K562 (cell line): ENCODE measurements at regions not wholly inside any gene's neighbourhood (a gene's known extent, or its start where the extent isn't known, plus 50 kb on each side); places are given as distances from the start of the nearest gene placed in this dataset.

Experiments used
- CBFB ChIP-seq: sonication (generic); formaldehyde crosslinking; IDR thresholded peaks from 2 replicates; pipeline ENCODE4 v1.4.0; 2020; ENCODE audit warnings: mild to moderate bottlenecking, missing genetic modification reagents
- EP300 ChIP-seq: IDR thresholded peaks from 2 replicates; pipeline ENCODE4 v1.6.1; 2012; ENCODE audit warnings: low read length, improper control_type of control experiment
- FOSL1 ChIP-seq: fragments of 200-800 bp; sonication (Bioruptor generic); conservative IDR thresholded peaks from 2 replicates; pipeline ENCODE4 v1.6.1; 2016; ENCODE audit warnings: missing genetic modification characterization, missing compliant biosample characterization
- HNRNPL ChIP-seq: fragments of 200-400 bp; formaldehyde crosslinking; IDR thresholded peaks from 2 replicates; pipeline ENCODE4 v1.6.1; 2017; ENCODE audit warnings: low read depth, mild to moderate bottlenecking, low read length
- JUNB ChIP-seq: fragments of 450-650 bp; formaldehyde crosslinking; conservative IDR thresholded peaks from 2 replicates; pipeline ENCODE4 v1.4.0; 2020; ENCODE audit warnings: mild to moderate bottlenecking
- NR1H2 ChIP-seq: sonication (generic); formaldehyde crosslinking; IDR thresholded peaks from 2 replicates; pipeline ENCODE4 v1.4.0; 2020; ENCODE audit warnings: mild to moderate bottlenecking, missing genetic modification reagents
- POLR2A ChIP-seq: fragments of 450-650 bp; conservative IDR thresholded peaks from 2 replicates; pipeline ENCODE4 v1.6.1; 2016
- SPI1 ChIP-seq: IDR thresholded peaks from 2 replicates; pipeline ENCODE4 v1.6.1; 2011; ENCODE audit warnings: low read depth, low read length, control low read depth, borderline replicate concordance
- TAF1 ChIP-seq: IDR thresholded peaks from 2 replicates; pipeline ENCODE4 v1.6.1; 2011; ENCODE audit warnings: mild to moderate bottlenecking, low read length, moderate library complexity; ENCODE audit not compliant: insufficient read depth, control insufficient read depth, severe bottlenecking; ENCODE audit errors: extremely low read depth
- U2AF1 ChIP-seq: fragments of 200-400 bp; formaldehyde crosslinking; optimal IDR thresholded peaks from 2 replicates; pipeline ENCODE3; 2017; ENCODE audit warnings: mild to moderate bottlenecking, low read depth, low read length, moderate library complexity
- ZNF23 ChIP-seq: fragments of 250-450 bp; sonication (Bioruptor Pico); IDR thresholded peaks from 2 replicates; pipeline ENCODE4 v1.4.0; 2020; ENCODE audit warnings: mild to moderate bottlenecking
- TF ChIP-seq, protein P1 (sequence below), 3 experiments: IDR thresholded peaks in 2 of 3; conservative IDR thresholded peaks in 1 of 3; 2 replicates each; pipeline ENCODE4 v1.5.1; 2011 to 2012; ENCODE audit warnings: low read length in 3 of 3, mild to moderate bottlenecking in 3 of 3, control low read depth in 2 of 3, improper control_type of control experiment in 1 of 3, inconsistent platforms in 1 of 3, low read depth in 1 of 3, mixed read lengths in 1 of 3, moderate library complexity in 1 of 3; ENCODE audit not compliant: insufficient read depth in 2 of 3

DNA sequence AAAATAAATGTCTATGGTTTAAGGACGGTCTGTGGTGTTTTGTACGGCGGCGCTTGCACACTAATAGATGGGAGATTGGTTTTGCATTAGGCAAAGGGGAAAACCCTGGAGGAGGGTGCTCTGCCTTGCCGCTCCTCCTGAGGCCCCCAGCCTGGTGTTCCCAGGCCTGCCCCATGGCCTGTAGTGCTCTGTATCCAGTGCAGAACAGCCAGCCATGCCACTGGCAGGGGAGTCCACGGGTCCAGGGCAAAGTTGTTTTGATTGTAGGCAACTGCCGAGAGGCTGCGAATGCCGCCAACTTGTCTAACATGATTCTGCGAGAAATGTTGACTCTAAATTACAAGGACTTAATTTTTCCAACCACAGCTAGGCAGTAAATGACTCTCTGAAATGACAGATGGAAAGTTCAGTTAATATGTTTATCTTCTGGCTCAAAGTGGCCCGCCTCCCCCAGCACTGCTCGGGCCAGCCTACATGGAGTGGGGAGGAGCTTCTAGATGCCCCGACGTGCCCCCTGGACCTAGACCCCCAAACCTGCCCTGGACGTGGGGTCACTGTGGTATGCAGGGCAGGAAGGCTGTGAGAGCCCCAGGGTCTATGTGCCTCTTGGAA is 104.6 kb upstream of the GDF10 start:
- TF ChIP-seq TAF1: no peak
- TF ChIP-seq POLR2A: no peak
- no peak for TF ChIP-seq EP300
- TF ChIP-seq SPI1: no peak
- TF ChIP-seq HNRNPL: no peak
- TF ChIP-seq CBFB (CRISPR knock-in tag): no peak
- no peak for TF ChIP-seq FOSL1
- no peak for TF ChIP-seq JUNB (CRISPR knock-in tag)
- TF ChIP-seq, protein P1, sequence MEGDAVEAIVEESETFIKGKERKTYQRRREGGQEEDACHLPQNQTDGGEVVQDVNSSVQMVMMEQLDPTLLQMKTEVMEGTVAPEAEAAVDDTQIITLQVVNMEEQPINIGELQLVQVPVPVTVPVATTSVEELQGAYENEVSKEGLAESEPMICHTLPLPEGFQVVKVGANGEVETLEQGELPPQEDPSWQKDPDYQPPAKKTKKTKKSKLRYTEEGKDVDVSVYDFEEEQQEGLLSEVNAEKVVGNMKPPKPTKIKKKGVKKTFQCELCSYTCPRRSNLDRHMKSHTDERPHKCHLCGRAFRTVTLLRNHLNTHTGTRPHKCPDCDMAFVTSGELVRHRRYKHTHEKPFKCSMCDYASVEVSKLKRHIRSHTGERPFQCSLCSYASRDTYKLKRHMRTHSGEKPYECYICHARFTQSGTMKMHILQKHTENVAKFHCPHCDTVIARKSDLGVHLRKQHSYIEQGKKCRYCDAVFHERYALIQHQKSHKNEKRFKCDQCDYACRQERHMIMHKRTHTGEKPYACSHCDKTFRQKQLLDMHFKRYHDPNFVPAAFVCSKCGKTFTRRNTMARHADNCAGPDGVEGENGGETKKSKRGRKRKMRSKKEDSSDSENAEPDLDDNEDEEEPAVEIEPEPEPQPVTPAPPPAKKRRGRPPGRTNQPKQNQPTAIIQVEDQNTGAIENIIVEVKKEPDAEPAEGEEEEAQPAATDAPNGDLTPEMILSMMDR (IDR thresholded peaks at IDR 0.05 in 2 of 3, conservative IDR thresholded peaks at IDR 0.05 in 1 of 3; ENCODE audit: insufficient read depth in 2 of 3, low read depth in 1 of 3, low read length in 3 of 3): no peak
- TF ChIP-seq ZNF23 (CRISPR knock-in tag): no peak
- TF ChIP-seq NR1H2 (CRISPR knock-in tag): no peak
- TF ChIP-seq U2AF1: no peak
